ENCODE measurements at regions not wholly inside any gene's neighbourhood (a gene's known extent, or its start where the extent isn't known, plus 50 kb on each side); places are given as distances from the start of the nearest gene placed in this dataset.

- DNase-seq = no peak
Measured at GRCh38 chr20:20992686-20993360, 113.3 kb downstream of the LINC00237 start.

GRCh38 chr20:20992277-20992676, 113.9 kb downstream of the LINC00237 start:
- DNase-seq = no peak

DNA sequence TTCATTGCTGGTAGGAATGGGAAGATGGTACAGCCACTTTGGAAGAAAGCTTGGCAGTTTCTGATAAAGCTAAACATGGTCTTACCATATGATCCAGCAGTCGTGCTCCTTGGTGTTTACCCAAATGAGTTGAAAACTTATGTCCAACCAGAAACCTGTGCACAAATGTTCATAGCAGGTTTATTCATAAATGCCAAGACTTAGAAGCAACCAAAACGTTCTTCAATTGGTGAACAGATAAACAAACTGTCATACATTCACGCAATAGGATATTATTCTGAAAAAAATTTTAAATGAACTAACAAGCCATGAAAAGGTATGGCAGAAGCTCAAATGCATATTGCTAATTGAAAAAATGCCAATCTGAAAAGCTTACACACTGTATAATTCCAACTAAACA, 117.1 kb downstream of the LINC00237 start:
- no peak for DNase-seq

DNA sequence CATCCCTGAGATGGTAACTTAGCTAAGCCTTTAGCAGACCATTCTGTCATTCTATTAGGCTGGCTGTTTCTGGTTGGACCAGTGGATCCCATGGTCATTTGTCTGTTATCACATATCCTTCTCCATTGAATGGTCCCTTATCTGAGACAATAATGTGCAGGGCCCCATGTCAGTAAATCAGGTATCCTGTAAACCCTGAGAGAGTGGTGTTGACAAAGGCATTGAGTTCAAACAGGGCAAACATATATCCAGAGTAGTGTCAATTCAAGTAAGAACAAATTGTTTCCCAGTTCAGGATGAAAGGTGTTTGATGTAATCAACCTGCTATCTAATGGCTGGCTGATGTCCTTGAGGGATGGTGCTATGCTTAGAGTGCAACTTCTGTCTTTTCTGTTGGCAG, 126.2 kb downstream of the LINC00237 start:
- DNase-seq = no peak

- no peak for DNase-seq
Measured at GRCh38 chr20:20977786-20978185, 128.4 kb downstream of the LINC00237 start.

DNA sequence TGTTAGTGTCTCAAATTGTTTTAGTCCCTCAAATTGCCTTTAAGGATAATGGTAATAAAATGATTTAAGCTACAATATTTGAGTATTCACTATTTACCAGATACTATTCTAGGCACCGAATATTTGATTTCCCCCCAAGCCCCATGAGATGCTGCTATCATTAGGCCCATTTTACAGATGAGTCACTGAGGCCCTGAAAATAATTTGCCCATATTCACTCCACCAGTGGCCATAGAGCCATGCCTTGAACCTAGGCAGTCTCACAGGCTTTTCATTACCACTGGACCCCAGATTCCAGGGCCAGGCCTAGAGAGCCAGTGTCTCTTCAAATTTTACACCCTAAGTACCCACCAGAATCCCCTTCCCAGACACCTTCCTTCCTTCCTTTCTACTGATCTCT, 133.7 kb downstream of the LINC00237 start:
- DNase-seq = no peak

- no peak for DNase-seq
Measured at GRCh38 chr20:20971810-20972209, 134.3 kb downstream of the LINC00237 start.

GRCh38 chr20:20970841-20971240, 135.3 kb downstream of the LINC00237 start:
- no peak for DNase-seq

GRCh38 chr20:20969701-20970280, 136.4 kb downstream of the LINC00237 start:
- no peak for DNase-seq

GRCh38 chr20:20967564-20968184, 138.5 kb downstream of the LINC00237 start:
- DNase-seq = no peak

- DNase-seq = no peak
Measured at GRCh38 chr20:20966171-20966570, 140.0 kb downstream of the LINC00237 start.

DNA sequence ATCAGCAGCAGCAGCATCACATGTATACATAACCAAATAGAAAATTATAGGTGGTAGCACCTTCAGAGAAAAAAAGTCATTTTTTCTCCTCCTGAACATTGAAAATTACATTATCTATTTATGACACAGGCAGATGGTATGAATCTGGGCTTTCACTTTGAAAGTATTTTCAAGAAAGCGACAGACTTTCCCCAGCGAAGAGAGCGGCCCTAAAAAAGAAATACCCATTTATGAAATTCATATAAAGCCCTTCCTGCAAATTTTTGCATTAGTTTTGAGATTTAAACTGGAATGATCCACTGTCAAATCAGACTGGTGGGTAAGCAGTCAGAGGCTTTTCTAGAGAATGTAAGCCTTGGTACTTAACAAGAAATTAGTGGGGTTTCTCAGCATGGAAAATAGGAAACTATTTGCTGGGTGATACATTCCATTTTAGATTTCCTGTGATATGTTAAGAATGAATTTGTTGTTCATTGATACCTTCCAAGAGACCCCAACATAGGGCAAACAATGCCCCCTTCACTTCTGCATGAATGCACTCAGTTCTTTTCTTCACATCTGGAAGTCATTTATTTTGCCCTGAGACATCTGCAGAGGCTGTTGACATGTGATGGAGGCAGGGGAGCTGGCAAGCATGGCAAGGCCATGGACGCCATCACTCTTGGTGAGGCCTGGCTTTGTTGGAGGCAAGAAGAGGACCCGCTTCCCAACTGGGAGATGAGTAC, 147.0 kb downstream of the LINC00237 start:
- DNase-seq = no peak

DNA sequence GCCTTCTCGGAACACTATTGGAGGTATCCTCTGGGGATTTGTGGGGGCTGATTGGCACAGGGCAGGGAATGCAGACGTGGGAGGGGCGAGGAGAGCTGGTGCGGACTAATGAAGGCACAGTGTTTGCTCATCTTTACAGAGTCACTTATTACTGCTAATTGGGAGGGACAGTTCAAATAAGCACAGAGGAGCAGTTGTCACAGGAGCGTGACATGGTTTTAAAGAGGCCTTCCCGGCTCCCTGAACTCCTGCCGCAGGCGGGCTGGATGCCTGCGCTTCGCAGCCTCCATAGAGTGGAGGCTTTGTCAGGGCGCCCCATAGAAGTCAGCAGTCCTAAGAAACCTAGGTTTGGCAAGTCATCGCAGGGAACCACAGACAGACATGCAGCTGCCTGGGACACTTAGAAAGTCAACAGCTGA, 149.6 kb downstream of the LINC00237 start:
- no peak for DNase-seq

DNA sequence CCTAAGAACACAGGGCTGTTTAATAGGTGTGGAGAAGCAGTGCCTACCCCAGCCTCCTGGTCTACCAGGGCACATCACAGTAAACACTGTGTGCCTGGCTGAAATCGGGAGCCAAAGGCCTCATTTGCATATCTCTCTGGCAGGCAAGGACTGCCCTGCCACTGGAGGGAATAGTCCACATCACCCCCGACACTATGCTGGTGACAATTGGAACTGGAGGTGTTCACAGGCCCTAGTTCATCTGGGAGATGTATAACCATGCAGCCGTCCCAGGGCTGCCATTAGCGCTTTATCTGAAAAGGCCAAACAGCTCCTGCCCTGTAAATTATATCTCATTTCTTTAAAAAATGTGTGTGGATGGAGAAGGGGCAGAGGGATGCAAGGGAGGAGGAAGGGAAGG, 150.3 kb downstream of the LINC00237 start:
- DNase-seq = no peak

DNA sequence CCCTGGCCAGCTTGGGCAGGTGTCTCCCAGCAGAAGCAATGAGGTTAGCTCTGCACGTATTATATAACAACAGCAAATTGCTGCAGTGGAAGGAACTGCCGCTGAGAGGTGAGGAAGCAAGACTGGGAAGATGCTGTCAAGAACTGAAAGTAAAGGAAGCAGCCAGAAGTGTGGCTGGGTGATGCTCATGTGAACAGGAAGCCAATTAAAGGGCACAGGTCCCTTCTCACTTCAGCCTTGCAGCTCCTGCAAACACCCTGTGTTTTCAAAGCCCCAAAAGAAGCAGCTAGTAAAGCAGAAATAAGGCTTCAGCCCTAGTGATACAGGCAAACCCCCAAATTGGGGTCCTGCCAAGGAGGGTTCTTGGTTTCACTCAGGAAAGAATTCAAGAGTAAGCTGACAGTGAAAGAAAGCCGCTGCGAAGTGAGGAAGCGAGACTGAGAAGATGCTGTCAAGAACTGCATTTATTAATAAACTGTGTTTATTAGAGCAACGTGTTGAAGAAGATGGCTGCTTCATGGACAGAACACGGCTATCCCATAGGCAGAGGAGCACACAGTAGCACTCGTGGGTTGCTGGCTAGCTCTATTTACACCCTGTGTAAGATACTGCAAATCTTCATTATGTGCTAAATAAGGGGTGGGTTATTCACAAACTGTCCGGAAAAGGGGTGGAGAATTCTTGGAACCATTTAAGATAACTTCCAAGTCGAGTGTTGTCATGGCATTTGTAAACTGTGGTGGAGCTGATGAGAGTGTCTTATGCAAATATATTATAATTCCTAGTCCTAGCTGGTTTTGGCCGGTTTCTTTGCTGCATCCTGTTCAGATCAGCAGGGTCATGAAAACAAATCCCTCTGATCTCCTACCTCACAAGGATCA, 152.2 kb downstream of the LINC00237 start:
- DNase-seq = no peak

DNA sequence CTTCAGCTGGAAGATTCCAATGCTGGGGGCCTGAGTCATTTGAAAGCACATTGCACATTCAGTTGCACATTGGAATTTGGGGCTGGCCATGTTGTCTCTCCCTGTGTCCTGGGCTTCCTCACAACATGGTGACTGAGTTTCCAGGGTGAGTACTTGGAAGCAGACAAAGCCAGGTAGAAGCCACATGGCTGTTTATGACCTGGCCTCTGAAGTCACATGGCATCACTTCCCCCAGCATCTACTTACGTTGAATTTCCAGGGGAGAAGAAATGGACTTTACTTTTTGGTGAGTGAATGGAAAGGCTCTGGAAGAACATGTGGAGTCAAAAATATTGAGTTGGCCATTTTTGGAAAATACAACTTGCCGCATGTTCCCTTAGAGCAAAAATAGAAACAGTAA, 155.5 kb downstream of the LINC00237 start:
- no peak for DNase-seq

DNA sequence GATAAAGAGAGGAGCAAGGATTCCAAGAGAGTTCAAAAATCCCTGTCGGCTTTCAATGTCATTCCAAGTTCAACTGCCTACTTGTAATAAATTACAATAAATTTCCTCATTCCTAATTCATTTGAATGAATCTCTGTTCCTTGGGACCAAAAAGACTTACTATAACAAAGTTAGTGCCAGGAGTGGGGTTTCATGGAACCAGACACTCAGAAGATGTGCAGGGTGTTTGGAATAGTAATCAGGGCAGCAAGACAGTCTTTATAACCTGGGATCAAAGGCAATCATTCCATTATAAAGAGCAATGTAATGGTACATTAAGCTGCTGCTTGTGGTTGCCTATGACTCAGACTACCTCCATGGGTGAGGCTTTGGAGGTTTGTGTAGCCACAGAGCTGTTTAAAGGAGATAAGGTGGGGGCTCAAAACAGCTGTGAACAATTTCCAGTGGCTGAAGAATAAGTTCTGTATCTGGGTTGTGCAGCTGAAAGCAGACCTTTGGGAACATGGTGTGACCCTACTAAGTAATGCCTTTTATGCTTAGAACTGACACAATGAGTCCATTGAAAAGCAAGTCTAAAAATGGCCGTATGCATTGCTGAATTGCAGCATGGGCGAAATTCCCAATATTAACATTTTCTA, 159.9 kb downstream of the LINC00237 start:
- no peak for DNase-seq

- no peak for DNase-seq
Measured at GRCh38 chr20:20941468-20941889, 164.7 kb downstream of the LINC00237 start.

GRCh38 chr20:20939006-20939405, 167.2 kb downstream of the LINC00237 start:
- no peak for DNase-seq

- no peak for DNase-seq
Measured at GRCh38 chr20:20938599-20938998, 167.6 kb downstream of the LINC00237 start.

GRCh38 chr20:20938131-20938530, 168.0 kb downstream of the LINC00237 start:
- DNase-seq = no peak

Measured in EL (cell line).